ENCODE measurements at regions not wholly inside any gene's neighbourhood (a gene's known extent, or its start where the extent isn't known, plus 50 kb on each side); places are given as distances from the start of the nearest gene placed in this dataset.

DNA sequence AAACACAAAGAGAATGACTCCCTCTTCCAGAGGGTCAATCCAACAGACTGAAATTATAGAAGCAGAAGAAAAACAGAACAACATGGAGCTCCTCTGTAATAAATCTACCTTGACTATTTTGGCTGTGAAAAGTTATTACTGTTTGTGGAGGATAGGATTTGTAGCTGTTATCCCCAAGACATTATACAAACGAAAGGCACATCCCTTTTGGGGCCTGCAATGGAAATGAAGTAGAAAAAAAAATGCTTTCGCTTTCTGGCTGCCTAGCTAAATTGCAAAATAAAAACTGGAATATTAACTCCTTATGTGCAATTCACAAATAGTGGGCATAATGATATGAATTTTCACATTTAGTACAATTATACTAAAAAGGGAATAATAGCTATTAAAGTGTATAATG is 123.8 kb upstream of the CCDC179 start:
- no peak for DNase-seq (ENCODE audit: low read depth)
- no peak overlapping the region for H3K4me3 ChIP-seq (ENCODE audit: low read length)
- TF ChIP-seq, protein P1, sequence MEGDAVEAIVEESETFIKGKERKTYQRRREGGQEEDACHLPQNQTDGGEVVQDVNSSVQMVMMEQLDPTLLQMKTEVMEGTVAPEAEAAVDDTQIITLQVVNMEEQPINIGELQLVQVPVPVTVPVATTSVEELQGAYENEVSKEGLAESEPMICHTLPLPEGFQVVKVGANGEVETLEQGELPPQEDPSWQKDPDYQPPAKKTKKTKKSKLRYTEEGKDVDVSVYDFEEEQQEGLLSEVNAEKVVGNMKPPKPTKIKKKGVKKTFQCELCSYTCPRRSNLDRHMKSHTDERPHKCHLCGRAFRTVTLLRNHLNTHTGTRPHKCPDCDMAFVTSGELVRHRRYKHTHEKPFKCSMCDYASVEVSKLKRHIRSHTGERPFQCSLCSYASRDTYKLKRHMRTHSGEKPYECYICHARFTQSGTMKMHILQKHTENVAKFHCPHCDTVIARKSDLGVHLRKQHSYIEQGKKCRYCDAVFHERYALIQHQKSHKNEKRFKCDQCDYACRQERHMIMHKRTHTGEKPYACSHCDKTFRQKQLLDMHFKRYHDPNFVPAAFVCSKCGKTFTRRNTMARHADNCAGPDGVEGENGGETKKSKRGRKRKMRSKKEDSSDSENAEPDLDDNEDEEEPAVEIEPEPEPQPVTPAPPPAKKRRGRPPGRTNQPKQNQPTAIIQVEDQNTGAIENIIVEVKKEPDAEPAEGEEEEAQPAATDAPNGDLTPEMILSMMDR (IDR thresholded peaks at IDR 0.05; ENCODE audit: insufficient read depth, low read depth, low read length, missing control alignments): no peak

DNA sequence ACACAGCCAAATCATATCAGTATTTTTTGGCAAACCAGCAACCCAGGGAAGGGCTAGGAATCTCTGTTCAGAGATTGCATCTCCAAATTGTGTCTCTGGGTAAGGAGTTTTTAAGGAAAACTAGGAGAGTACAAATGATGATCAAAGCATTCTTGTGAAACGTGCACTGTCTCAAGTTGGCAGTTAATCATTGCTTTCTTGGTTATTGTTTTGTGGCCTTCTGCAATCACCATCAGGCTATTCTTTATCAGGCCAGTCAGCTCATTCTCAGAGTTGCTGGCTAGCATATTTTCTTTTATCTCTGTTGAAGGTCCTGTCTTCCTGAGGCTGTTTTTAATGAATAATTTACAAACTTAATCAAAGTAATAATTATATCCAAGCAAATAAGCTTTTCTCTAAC is 129.1 kb upstream of the CCDC179 start:
- TF ChIP-seq, protein P1 (IDR thresholded peaks at IDR 0.05; ENCODE audit: insufficient read depth, low read depth, low read length, missing control alignments): no peak
- DNase-seq (ENCODE audit: low read depth): no peak
- H3K4me3 ChIP-seq (ENCODE audit: low read length): no peak overlapping the region

DNA sequence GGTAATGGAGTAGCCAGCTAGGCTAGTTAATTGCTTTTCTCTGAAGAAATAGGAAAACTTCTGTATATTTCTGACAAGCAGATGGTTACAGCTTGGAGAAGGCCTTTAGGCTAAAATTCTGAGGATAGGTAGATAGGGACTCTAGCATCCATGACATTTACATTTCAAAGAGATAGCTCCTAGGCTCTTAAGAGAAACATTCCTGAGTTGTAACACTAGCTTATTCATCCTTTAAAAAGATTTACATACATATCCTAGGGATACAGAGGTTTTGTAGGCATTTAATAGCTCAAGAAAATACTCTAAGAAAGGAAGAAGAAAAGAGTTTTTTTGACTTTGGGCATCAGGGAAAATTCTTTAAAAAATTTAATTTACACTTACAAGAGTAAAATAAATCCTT is 130.9 kb upstream of the CCDC179 start:
- TF ChIP-seq, protein P1 (IDR thresholded peaks at IDR 0.05; ENCODE audit: insufficient read depth, low read depth, low read length, missing control alignments): no peak
- no peak overlapping the region for H3K4me3 ChIP-seq (ENCODE audit: low read length)
- DNase-seq (ENCODE audit: low read depth): no peak

DNA sequence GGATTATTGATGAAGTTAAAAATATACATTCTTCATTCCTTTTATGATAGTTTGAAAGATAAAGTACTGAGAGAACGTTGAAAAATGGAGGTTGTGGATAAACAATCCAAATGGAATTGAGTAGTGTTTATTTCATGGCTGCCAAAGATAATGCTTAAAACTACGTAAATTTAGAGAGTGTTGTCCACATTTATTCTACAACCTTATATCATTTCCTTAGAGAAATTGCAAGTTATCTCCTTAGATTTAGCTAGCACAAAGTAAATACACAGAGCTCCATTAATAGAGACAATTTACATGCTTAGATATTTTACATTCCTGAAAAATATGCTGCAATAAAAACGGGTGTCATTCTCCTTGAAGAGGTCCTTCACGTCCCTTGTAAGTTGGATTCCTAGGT is 146.5 kb upstream of the CCDC179 start:
- no peak for DNase-seq (ENCODE audit: low read depth)
- H3K4me3 ChIP-seq (ENCODE audit: low read length): no peak overlapping the region
- TF ChIP-seq, protein P1 (IDR thresholded peaks at IDR 0.05; ENCODE audit: insufficient read depth, low read depth, low read length, missing control alignments): no peak

DNA sequence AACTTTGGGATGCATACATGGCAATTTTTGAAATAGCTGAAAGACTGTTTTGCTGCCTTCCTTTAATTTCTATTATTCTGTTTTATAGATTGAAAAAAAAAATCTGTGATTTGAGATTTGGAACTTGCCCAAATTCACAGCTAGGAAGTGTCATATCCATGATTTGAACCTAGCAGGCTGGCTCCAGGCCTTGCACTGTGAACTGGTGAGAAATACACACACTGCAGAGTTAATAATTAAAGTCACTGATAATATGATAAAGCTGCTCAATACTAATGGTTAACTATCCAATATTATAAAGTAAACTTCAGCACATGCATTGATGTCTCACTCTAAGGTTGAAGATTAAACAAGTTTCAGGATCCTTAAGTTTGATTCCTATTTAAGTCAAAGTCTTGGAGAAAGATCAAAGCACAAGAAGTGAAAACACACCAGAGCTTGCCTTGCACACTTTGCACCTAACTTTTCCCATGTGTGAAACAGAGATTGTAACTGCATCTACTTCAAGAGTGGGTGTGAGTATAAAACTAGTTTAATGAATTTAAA is 150.6 kb upstream of the CCDC179 start:
- TF ChIP-seq, protein P1 (IDR thresholded peaks at IDR 0.05; ENCODE audit: insufficient read depth, low read depth, low read length, missing control alignments): no peak
- H3K4me3 ChIP-seq (ENCODE audit: low read length): no peak overlapping the region
- no peak for DNase-seq (ENCODE audit: low read depth)

DNA sequence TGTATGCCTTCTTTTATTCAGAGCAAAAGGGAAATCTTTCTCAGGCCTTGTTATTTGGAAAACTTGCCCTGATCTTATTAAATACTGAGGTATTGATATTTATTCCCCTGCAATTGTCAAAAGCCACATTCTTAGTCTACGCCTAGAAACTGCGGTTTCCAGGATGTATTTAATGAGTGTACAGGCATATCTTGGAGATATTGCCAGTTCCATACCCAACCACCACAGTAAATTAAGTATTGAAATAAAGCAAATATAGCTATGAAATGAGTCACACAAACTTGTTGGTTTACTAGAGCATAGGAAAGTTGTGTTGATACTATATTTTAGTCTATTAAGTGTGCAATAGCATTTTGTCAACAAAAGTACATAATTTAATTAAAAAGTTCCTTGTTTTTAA is 152.7 kb upstream of the CCDC179 start:
- TF ChIP-seq, protein P1 (IDR thresholded peaks at IDR 0.05; ENCODE audit: insufficient read depth, low read depth, low read length, missing control alignments): no peak

DNA sequence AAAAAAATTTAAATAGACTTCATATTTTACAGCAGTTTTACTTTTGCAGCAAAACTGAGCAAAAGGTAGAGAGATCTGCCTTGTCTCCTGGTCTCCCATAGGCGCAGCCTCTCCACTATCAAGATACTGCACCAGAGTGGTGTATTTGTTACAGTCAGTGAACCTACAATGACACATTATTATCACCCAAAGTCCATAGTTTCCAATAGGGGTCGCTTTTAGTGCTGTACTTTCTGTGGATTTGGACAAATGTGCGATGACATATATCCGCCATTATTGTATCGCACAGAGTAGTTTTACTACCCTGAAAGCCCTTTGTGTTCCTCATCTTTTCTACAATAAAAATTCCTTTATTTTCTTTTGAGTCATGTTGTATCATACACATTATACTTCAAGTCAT is 153.2 kb upstream of the CCDC179 start:
- TF ChIP-seq, protein P1 (IDR thresholded peaks at IDR 0.05; ENCODE audit: insufficient read depth, low read depth, low read length, missing control alignments): no peak
- no peak for DNase-seq (ENCODE audit: low read depth)
- H3K4me3 ChIP-seq (ENCODE audit: low read length): no peak overlapping the region

More for the DNA sequence above, 152.7 kb upstream of the CCDC179 start:
- H3K4me3 ChIP-seq (ENCODE audit: low read length): no peak overlapping the region
- no peak for DNase-seq (ENCODE audit: low read depth)
